WTC11 (cell line): ENCODE measurements at regions not wholly inside any gene's neighbourhood (a gene's known extent, or its start where the extent isn't known, plus 50 kb on each side); places are given as distances from the start of the nearest gene placed in this dataset.

Experiments used
- ATAC-seq: fragments of 200-7000 bp; cut with Tn5 transposase; 2 replicates; pipeline ENCODE4 v1.10.0; 2021; ENCODE audit warnings: mild to moderate bottlenecking, moderate library complexity
- CTCF ChIA-PET: fragments of 300-600 bp; sonication (Branson Sonifier 250); formaldehyde crosslinking; loops from one replicate; lab custom pipeline; 2021; ENCODE audit warnings: antibody characterized with exemption; lab: Charles Lee
- POLR2A ChIA-PET: fragments of 350-600 bp; sonication (Branson Sonifier 250); formaldehyde crosslinking; loops from one replicate; lab custom pipeline; 2021; ENCODE audit warnings: antibody characterized with exemption; lab: Charles Lee
- DNase-seq: peaks from one replicate; pipeline ENCODE4 v3.0.0; 2021; ENCODE audit warnings: low spot score
- H3K27ac Mint-ChIP-seq: 2 replicates; pipeline ENCODE4 v1.8.0; 2021; ENCODE audit warnings: mixed read lengths
- H3K27me3 Mint-ChIP-seq: 2 replicates; pipeline ENCODE4 v1.8.0; 2021; ENCODE audit warnings: low read depth, mild to moderate bottlenecking, moderate library complexity, mixed read lengths
- H3K36me3 Mint-ChIP-seq: 2 replicates; pipeline ENCODE4 v1.8.0; 2021; ENCODE audit warnings: mixed read lengths
- H3K4me1 Mint-ChIP-seq: 2 replicates; pipeline ENCODE4 v1.8.0; 2022; ENCODE audit warnings: mixed read lengths
- H3K4me3 Mint-ChIP-seq: 2 replicates; pipeline ENCODE4 v1.8.0; 2021; ENCODE audit warnings: mild to moderate bottlenecking, moderate library complexity, mixed read lengths
- H3K9me3 Mint-ChIP-seq: 2 replicates; pipeline ENCODE4 v1.8.0; 2021; ENCODE audit warnings: mixed read lengths
- AR ChIP-seq: fragments of 250-450 bp; sonication (Bioruptor Pico); IDR thresholded peaks from 2 replicates; pipeline ENCODE4 v1.9.0; 2021; ENCODE audit warnings: mild to moderate bottlenecking
- ATF1 ChIP-seq: sonication (generic); formaldehyde crosslinking; IDR thresholded peaks from 2 replicates; pipeline ENCODE4 v1.8.1; 2023; ENCODE audit warnings: mild to moderate bottlenecking, moderate library complexity, missing genetic modification reagents
- ETV6 ChIP-seq: sonication (generic); formaldehyde crosslinking; IDR thresholded peaks from 2 replicates; pipeline ENCODE4 v1.8.1; 2022; ENCODE audit warnings: mild to moderate bottlenecking, missing genetic modification reagents
- FOXJ3 ChIP-seq: sonication (generic); formaldehyde crosslinking; IDR thresholded peaks from 2 replicates; pipeline ENCODE4 v1.9.0; 2021; ENCODE audit warnings: missing genetic modification reagents, mild to moderate bottlenecking, borderline replicate concordance
- GRHL2 ChIP-seq: fragments of 250-450 bp; sonication (Bioruptor Pico); IDR thresholded peaks from 2 replicates; pipeline ENCODE4 v1.8.0; 2022; ENCODE audit warnings: mild to moderate bottlenecking, moderate library complexity; ENCODE audit not compliant: insufficient replicate concordance, severe bottlenecking
- JAZF1 ChIP-seq: fragments of 250-450 bp; sonication (Bioruptor Pico); IDR thresholded peaks from 2 replicates; pipeline ENCODE4 v1.9.0; 2021; ENCODE audit warnings: moderate library complexity, mild to moderate bottlenecking, inconsistent platforms
- RORB ChIP-seq: fragments of 250-450 bp; sonication (Bioruptor Pico); IDR thresholded peaks from 2 replicates; pipeline ENCODE4 v1.9.0; 2021; ENCODE audit warnings: mild to moderate bottlenecking
- SMAD3 ChIP-seq: sonication (generic); formaldehyde crosslinking; IDR thresholded peaks from 2 replicates; pipeline ENCODE4 v1.8.0; 2022; ENCODE audit warnings: missing genetic modification reagents, mild to moderate bottlenecking, borderline replicate concordance
- TEAD4 ChIP-seq: sonication (generic); formaldehyde crosslinking; IDR thresholded peaks from 2 replicates; pipeline ENCODE4 v1.8.0; 2022; ENCODE audit warnings: mild to moderate bottlenecking, missing genetic modification reagents
- ZBTB43 ChIP-seq: sonication (generic); formaldehyde crosslinking; IDR thresholded peaks from 2 replicates; pipeline ENCODE4 v1.8.1; 2023; ENCODE audit warnings: mild to moderate bottlenecking, missing genetic modification reagents
- ZNF396 ChIP-seq: fragments of 250-450 bp; sonication (Bioruptor Pico); IDR thresholded peaks from 2 replicates; pipeline ENCODE4 v1.8.0; 2021; ENCODE audit warnings: mild to moderate bottlenecking, moderate library complexity, borderline replicate concordance
- ZNF671 ChIP-seq: fragments of 250-450 bp; sonication (Bioruptor Pico); IDR thresholded peaks from 2 replicates; pipeline ENCODE4 v1.8.0; 2021; ENCODE audit warnings: mild to moderate bottlenecking
- TF ChIP-seq, protein P1 (sequence below): fragments of 250-450 bp; sonication (Bioruptor Pico); IDR thresholded peaks from 2 replicates; pipeline ENCODE4 v1.9.0; 2021; ENCODE audit warnings: mild to moderate bottlenecking, borderline replicate concordance
- TF ChIP-seq, protein P2 (sequence below): sonication (generic); formaldehyde crosslinking; IDR thresholded peaks from 2 replicates; pipeline ENCODE4 v1.8.0; 2022; ENCODE audit warnings: mild to moderate bottlenecking, missing genetic modification reagents
- TF ChIP-seq, protein P3 (sequence below): sonication (generic); formaldehyde crosslinking; IDR thresholded peaks from 2 replicates; pipeline ENCODE4 v1.8.1; 2022; ENCODE audit warnings: mild to moderate bottlenecking, moderate library complexity, missing genetic modification reagents
- TF ChIP-seq, protein P4 (sequence below): sonication (generic); formaldehyde crosslinking; conservative IDR thresholded peaks from 2 replicates; pipeline ENCODE4 v1.8.1; 2023; ENCODE audit warnings: mild to moderate bottlenecking, low read depth, missing genetic modification reagents, moderate library complexity

DNA sequence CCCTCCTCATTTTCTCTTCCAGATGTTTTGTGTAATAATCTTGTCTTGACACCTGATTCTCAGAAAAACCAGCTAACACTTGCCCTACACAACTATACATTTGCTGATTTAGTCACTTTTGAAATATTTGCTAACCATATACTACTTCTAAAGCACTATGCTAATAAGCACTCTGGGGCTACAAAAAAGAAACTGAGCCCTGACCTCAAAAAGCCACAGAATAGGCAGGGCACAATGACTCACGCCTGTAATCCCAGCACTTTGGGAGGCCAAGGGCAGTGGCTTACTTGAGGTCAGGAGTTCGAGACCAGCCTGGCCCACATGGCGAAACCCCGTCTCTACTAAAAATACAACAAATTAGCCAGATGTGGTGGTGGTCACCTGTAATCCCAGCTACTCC lies 266.0 kb downstream of the RAD51AP2 start:
- ChIA-PET CTCF (no interaction called here), POLR2A (no interaction called here)
- no peak for DNase-seq
- no peak for TF ChIP-seq AR (CRISPR knock-in tag)
- no peak for TF ChIP-seq TEAD4
- TF ChIP-seq FOXJ3 (CRISPR knock-in tag), result no peak
- TF ChIP-seq, protein P1, sequence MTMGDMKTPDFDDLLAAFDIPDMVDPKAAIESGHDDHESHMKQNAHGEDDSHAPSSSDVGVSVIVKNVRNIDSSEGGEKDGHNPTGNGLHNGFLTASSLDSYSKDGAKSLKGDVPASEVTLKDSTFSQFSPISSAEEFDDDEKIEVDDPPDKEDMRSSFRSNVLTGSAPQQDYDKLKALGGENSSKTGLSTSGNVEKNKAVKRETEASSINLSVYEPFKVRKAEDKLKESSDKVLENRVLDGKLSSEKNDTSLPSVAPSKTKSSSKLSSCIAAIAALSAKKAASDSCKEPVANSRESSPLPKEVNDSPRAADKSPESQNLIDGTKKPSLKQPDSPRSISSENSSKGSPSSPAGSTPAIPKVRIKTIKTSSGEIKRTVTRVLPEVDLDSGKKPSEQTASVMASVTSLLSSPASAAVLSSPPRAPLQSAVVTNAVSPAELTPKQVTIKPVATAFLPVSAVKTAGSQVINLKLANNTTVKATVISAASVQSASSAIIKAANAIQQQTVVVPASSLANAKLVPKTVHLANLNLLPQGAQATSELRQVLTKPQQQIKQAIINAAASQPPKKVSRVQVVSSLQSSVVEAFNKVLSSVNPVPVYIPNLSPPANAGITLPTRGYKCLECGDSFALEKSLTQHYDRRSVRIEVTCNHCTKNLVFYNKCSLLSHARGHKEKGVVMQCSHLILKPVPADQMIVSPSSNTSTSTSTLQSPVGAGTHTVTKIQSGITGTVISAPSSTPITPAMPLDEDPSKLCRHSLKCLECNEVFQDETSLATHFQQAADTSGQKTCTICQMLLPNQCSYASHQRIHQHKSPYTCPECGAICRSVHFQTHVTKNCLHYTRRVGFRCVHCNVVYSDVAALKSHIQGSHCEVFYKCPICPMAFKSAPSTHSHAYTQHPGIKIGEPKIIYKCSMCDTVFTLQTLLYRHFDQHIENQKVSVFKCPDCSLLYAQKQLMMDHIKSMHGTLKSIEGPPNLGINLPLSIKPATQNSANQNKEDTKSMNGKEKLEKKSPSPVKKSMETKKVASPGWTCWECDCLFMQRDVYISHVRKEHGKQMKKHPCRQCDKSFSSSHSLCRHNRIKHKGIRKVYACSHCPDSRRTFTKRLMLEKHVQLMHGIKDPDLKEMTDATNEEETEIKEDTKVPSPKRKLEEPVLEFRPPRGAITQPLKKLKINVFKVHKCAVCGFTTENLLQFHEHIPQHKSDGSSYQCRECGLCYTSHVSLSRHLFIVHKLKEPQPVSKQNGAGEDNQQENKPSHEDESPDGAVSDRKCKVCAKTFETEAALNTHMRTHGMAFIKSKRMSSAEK (CRISPR knock-in tag), result no peak
- no peak for TF ChIP-seq ETV6 (CRISPR knock-in tag)
- TF ChIP-seq, protein P2, sequence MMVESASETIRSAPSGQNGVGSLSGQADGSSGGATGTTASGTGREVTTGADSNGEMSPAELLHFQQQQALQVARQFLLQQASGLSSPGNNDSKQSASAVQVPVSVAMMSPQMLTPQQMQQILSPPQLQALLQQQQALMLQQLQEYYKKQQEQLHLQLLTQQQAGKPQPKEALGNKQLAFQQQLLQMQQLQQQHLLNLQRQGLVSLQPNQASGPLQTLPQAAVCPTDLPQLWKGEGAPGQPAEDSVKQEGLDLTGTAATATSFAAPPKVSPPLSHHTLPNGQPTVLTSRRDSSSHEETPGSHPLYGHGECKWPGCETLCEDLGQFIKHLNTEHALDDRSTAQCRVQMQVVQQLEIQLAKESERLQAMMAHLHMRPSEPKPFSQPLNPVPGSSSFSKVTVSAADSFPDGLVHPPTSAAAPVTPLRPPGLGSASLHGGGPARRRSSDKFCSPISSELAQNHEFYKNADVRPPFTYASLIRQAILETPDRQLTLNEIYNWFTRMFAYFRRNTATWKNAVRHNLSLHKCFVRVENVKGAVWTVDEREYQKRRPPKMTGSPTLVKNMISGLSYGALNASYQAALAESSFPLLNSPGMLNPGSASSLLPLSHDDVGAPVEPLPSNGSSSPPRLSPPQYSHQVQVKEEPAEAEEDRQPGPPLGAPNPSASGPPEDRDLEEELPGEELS (CRISPR knock-in tag), result no peak
- TF ChIP-seq ZNF396 (CRISPR knock-in tag), result no peak
- TF ChIP-seq GRHL2 (CRISPR knock-in tag), result no peak
- TF ChIP-seq RORB, result no peak
- TF ChIP-seq SMAD3 (CRISPR knock-in tag), result no peak
- no peak for TF ChIP-seq JAZF1
- TF ChIP-seq ATF1 (CRISPR knock-in tag), result no peak
- TF ChIP-seq, protein P3, sequence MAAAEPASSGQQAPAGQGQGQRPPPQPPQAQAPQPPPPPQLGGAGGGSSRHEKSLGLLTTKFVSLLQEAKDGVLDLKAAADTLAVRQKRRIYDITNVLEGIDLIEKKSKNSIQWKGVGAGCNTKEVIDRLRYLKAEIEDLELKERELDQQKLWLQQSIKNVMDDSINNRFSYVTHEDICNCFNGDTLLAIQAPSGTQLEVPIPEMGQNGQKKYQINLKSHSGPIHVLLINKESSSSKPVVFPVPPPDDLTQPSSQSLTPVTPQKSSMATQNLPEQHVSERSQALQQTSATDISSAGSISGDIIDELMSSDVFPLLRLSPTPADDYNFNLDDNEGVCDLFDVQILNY (CRISPR knock-in tag), result no peak
- TF ChIP-seq ZNF671 (CRISPR knock-in tag), result no peak
- TF ChIP-seq, protein P4, sequence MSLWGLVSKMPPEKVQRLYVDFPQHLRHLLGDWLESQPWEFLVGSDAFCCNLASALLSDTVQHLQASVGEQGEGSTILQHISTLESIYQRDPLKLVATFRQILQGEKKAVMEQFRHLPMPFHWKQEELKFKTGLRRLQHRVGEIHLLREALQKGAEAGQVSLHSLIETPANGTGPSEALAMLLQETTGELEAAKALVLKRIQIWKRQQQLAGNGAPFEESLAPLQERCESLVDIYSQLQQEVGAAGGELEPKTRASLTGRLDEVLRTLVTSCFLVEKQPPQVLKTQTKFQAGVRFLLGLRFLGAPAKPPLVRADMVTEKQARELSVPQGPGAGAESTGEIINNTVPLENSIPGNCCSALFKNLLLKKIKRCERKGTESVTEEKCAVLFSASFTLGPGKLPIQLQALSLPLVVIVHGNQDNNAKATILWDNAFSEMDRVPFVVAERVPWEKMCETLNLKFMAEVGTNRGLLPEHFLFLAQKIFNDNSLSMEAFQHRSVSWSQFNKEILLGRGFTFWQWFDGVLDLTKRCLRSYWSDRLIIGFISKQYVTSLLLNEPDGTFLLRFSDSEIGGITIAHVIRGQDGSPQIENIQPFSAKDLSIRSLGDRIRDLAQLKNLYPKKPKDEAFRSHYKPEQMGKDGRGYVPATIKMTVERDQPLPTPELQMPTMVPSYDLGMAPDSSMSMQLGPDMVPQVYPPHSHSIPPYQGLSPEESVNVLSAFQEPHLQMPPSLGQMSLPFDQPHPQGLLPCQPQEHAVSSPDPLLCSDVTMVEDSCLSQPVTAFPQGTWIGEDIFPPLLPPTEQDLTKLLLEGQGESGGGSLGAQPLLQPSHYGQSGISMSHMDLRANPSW (CRISPR knock-in tag), result no peak
- TF ChIP-seq ZBTB43 (CRISPR knock-in tag), result no peak
- Mint-ChIP-seq H3K4me1 (no peaks in the 10 kb centered on the region), H3K27ac (no peak overlapping the region), H3K4me3 (no peak overlapping the region), H3K9me3 (no peaks in the 10 kb centered on the region), H3K27me3 (no peaks in the 10 kb centered on the region; the same call in 1 of the 2 replicates), H3K36me3 (no peaks in the 10 kb centered on the region)
- no peak for ATAC-seq
